ENCODE measurements at regions not wholly inside any gene's neighbourhood (a gene's known extent, or its start where the extent isn't known, plus 50 kb on each side); places are given as distances from the start of the nearest gene placed in this dataset.

DNA sequence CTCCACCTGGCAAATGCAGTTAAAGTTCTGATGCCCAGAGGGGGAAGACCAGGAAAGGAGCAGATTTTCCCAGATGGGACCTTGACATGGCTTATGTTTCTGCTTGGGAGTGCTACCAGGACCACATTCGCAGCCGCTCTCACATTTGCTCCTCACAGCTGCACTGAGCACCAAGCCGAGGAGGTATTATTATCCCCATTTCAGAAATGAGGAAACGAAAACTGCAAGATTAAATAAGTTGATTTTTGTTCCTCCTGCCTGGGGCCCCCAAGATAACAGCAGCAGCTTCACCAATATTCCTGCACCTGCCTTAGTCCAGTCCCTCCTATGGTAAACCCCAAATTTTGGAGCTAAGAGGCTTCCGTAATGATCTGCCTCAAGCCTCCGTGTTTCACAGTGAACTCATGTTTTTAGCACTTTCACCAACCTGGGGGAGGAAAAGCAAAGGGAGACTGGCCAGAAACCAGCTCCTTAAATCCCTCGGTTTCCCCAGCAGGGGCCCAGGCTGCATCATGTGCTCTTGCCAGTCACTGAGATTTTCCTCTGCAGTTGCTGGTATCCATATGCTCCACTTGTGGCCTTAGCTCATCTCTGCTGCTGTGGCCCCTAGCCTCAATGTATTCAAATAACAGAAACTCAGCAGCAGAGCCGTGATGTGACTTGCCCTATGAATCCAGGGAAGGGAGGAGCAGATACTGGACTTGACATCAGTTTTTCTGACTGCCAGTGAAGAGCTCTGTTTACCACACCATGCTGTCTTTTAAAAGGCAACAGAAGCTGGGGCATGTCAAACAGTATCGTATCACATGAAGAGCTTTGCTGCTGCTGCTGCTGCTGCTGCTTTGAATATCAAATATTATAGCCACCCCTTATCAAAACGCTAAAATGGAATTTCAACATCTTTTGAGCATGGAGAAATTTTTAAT, 95.5 kb upstream of the KLHL13 start:
- ATAC-seq (ENCODE audit: low read depth), result no peak
- Mint-ChIP-seq H3K36me3 (ENCODE audit: low read depth) (no peaks in the 10 kb centered on the region), H3K4me3 (peak overlapping the region; percentile 70), H3K27ac (no peak overlapping the region), H3K9me3 (no peaks in the 10 kb centered on the region), H3K4me1 (peaks cover 20% of the 10 kb centered on the region), H3K27me3 (no peaks in the 10 kb centered on the region)
- no peak for DNase-seq
- TF ChIP-seq, protein P1, sequence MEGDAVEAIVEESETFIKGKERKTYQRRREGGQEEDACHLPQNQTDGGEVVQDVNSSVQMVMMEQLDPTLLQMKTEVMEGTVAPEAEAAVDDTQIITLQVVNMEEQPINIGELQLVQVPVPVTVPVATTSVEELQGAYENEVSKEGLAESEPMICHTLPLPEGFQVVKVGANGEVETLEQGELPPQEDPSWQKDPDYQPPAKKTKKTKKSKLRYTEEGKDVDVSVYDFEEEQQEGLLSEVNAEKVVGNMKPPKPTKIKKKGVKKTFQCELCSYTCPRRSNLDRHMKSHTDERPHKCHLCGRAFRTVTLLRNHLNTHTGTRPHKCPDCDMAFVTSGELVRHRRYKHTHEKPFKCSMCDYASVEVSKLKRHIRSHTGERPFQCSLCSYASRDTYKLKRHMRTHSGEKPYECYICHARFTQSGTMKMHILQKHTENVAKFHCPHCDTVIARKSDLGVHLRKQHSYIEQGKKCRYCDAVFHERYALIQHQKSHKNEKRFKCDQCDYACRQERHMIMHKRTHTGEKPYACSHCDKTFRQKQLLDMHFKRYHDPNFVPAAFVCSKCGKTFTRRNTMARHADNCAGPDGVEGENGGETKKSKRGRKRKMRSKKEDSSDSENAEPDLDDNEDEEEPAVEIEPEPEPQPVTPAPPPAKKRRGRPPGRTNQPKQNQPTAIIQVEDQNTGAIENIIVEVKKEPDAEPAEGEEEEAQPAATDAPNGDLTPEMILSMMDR (IDR thresholded peaks at IDR 0.05), result no peak
- intact Hi-C loops (cut with micrococcal nuclease), result no loop called here
- ChIA-PET POLR2A (no interaction called here), CTCF (no interaction called here)

DNA sequence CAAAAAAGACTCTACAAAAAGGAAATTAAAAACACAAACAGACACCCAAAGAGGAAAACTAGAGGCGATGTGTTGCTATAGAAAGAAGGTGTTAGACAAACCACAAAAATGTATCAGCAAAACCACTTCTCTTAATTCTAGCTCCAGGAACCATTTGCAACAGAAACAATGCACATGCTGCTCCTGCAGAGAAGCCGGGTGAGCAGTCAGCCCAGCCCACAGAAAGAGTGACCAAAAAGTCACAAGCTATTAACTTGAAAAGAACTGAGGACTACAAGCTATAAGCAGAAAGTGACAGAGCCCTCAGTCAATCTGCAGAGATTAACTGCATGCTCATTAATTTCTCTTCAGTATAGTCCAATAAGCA, 96.2 kb upstream of the KLHL13 start:
- H3K27ac Mint-ChIP-seq, result no peak overlapping the region
- ATAC-seq (ENCODE audit: low read depth), result peak; percentile 18
- TF ChIP-seq, protein P1 (IDR thresholded peaks at IDR 0.05), result no peak
- CTCF ChIA-PET, result no interaction called here
- H3K36me3 Mint-ChIP-seq (ENCODE audit: low read depth), result no peaks in the 10 kb centered on the region
- peak overlapping the region; percentile 70 for H3K4me3 Mint-ChIP-seq
- H3K27me3 Mint-ChIP-seq, result no peaks in the 10 kb centered on the region
- no peak for DNase-seq
- POLR2A ChIA-PET, result no interaction called here
- intact Hi-C loops (cut with micrococcal nuclease), result no loop called here
- no peaks in the 10 kb centered on the region for H3K9me3 Mint-ChIP-seq
- peaks cover 20% of the 10 kb centered on the region for H3K4me1 Mint-ChIP-seq

DNA sequence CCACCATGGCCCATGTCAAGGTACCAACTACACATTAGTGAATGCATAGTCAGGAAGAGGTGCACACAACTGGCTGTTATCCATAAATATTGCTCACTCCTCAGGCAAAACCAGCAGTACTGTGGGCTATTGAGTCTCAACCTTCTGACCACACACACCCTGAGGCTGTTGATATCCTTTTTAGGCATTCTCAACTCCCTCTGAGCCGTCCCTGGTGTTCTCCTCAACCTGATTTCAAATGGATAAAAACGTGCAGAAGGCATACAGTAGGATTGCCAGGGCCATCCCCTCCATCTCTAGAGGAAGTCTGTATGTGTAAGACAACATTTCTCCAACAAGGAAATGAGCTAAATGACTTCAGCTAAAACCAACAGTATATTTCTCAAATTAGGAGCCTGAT, 98.7 kb upstream of the KLHL13 start:
- CTCF ChIA-PET, result no interaction called here
- Mint-ChIP-seq H3K4me3 (no peak overlapping the region), H3K36me3 (ENCODE audit: low read depth) (no peaks in the 10 kb centered on the region), H3K9me3 (no peaks in the 10 kb centered on the region), H3K27me3 (no peaks in the 10 kb centered on the region), H3K4me1 (peaks cover 20% of the 10 kb centered on the region), H3K27ac (no peak overlapping the region)
- intact Hi-C loops (cut with micrococcal nuclease), result no loop called here
- ATAC-seq (ENCODE audit: low read depth) (no peak), DNase-seq (no peak)
- TF ChIP-seq, protein P1 (IDR thresholded peaks at IDR 0.05), result no peak
- POLR2A ChIA-PET, result no interaction called here

DNA sequence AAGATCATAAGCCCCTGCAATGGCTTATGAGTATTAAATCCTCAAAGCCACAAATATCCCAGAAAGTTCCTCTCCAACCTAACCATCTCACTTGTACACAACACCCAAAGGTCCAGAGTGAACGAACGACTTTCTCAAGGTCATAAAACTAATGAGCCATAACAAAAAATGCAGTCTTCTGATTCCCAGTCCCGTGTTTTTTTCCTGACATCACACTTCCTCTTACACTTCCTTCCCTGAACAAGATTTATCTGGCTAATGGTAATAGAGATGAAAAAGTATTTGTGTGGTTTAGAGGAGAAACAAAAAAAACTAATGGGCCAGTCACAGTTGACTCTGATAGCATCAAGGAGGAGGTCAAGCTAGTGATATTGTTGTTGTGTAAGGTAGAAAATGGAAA, 99.5 kb upstream of the KLHL13 start:
- Mint-ChIP-seq H3K27ac (no peak overlapping the region), H3K4me3 (no peak overlapping the region), H3K9me3 (no peaks in the 10 kb centered on the region), H3K27me3 (no peaks in the 10 kb centered on the region), H3K4me1 (peaks cover 17% of the 10 kb centered on the region), H3K36me3 (ENCODE audit: low read depth) (no peaks in the 10 kb centered on the region)
- ChIA-PET POLR2A (no interaction called here), CTCF (no interaction called here)
- no peak for DNase-seq
- ATAC-seq (ENCODE audit: low read depth), result no peak
- intact Hi-C loops (cut with micrococcal nuclease), result no loop called here
- TF ChIP-seq, protein P1 (IDR thresholded peaks at IDR 0.05), result no peak

DNA sequence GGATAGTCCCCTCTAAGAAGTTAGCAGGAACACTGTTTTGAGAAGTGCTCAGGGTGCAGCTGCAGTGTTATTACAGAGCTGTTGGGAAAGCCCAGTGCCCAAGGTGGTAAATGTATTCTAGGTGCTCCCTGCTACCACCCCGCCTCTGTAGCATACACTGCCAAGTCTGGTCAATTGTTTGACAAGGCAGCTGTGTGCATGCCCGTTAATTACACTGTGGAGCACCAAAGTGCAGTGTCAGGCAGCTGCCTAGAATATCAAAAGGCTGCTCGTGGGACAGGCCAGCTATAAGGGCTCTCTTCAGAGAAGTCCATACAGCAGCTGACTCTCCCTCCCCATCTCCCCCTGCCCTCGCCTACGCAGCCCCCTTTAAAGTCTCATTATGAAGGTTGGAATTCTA, 99.9 kb upstream of the KLHL13 start:
- no peaks in the 10 kb centered on the region for H3K27me3 Mint-ChIP-seq
- no peak for DNase-seq
- TF ChIP-seq, protein P1 (IDR thresholded peaks at IDR 0.05), result no peak
- intact Hi-C loops (cut with micrococcal nuclease), result no loop called here
- no peak for ATAC-seq (ENCODE audit: low read depth)
- no peak overlapping the region for H3K27ac Mint-ChIP-seq
- no peaks in the 10 kb centered on the region for H3K36me3 Mint-ChIP-seq (ENCODE audit: low read depth)
- ChIA-PET CTCF (no interaction called here), POLR2A (no interaction called here)
- H3K9me3 Mint-ChIP-seq, result no peaks in the 10 kb centered on the region
- no peak overlapping the region for H3K4me3 Mint-ChIP-seq
- peaks cover 17% of the 10 kb centered on the region for H3K4me1 Mint-ChIP-seq

Measured in activated B cell treated with CpG ODN at 0.5 μM for 24 hours (primary cell).